ENCODE measurements at regions not wholly inside any gene's neighbourhood (a gene's known extent, or its start where the extent isn't known, plus 50 kb on each side); places are given as distances from the start of the nearest gene placed in this dataset.

DNA sequence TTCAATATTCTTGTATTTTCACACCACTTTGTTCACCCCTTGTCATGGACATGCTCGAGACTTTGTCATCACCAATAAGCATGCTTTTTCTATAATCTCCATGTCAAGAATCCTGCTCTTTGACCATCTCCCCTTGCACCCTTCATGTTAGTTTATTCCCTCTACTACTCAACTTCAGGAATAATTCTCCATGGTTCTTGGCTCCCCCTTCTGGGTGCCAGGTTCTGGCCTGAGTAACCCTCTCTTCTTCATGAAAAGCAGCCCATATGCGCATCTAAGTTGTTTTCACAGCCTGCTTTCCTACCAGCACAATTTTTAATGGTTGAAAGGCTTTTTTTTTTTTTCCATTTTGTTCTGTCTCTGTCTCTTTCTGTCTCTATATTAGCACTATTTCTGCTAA is 160.7 kb downstream of the LEPR start:
- no peaks in the 10 kb centered on the region for H3K36me3 ChIP-seq (replicated peaks)
- DNase-seq = no peak
- TF ChIP-seq, protein P1, sequence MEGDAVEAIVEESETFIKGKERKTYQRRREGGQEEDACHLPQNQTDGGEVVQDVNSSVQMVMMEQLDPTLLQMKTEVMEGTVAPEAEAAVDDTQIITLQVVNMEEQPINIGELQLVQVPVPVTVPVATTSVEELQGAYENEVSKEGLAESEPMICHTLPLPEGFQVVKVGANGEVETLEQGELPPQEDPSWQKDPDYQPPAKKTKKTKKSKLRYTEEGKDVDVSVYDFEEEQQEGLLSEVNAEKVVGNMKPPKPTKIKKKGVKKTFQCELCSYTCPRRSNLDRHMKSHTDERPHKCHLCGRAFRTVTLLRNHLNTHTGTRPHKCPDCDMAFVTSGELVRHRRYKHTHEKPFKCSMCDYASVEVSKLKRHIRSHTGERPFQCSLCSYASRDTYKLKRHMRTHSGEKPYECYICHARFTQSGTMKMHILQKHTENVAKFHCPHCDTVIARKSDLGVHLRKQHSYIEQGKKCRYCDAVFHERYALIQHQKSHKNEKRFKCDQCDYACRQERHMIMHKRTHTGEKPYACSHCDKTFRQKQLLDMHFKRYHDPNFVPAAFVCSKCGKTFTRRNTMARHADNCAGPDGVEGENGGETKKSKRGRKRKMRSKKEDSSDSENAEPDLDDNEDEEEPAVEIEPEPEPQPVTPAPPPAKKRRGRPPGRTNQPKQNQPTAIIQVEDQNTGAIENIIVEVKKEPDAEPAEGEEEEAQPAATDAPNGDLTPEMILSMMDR (IDR thresholded peaks at IDR 0.05; ENCODE audit: low read depth, low read length, missing control alignments) = peak; percentile 52
- H3K27me3 ChIP-seq (replicated peaks) = no peaks in the 10 kb centered on the region
- no peak overlapping the region for H3K27ac ChIP-seq
- H3K4me3 ChIP-seq (ENCODE audit: low read depth, low read length) = no peak overlapping the region
- in situ Hi-C loops (cut with HindIII; ENCODE audit: low pct_ligation_motif_present, low sequenced_read_pairs) = no loop called here

- in situ Hi-C loops (cut with HindIII; ENCODE audit: low pct_ligation_motif_present, low sequenced_read_pairs) = no loop called here
- TF ChIP-seq, protein P1 (IDR thresholded peaks at IDR 0.05; ENCODE audit: low read depth, low read length, missing control alignments) = no peak
- H3K4me3 ChIP-seq (ENCODE audit: low read depth, low read length) = no peak overlapping the region
- no peaks in the 10 kb centered on the region for H3K27me3 ChIP-seq (replicated peaks)
- DNase-seq = no peak
- no peak overlapping the region for H3K27ac ChIP-seq
- H3K36me3 ChIP-seq (replicated peaks) = no peaks in the 10 kb centered on the region
These were observed 163.9 kb downstream of the LEPR start for GRCh38 chr1:65584399-65584798.

GRCh38 chr1:65590279-65590678 is 169.8 kb downstream of the LEPR start:
- H3K27me3 ChIP-seq (replicated peaks) = no peaks in the 10 kb centered on the region
- TF ChIP-seq, protein P1 (IDR thresholded peaks at IDR 0.05; ENCODE audit: low read depth, low read length, missing control alignments) = no peak

GRCh38 chr1:65593516-65593915 is 173.0 kb downstream of the LEPR start:
- in situ Hi-C loops (cut with HindIII; ENCODE audit: low pct_ligation_motif_present, low sequenced_read_pairs) = no loop called here
- Histone ChIP-seq H3K4me3 (ENCODE audit: low read depth, low read length) (no peak overlapping the region), H3K27me3 (replicated peaks) (no peaks in the 10 kb centered on the region), H3K36me3 (replicated peaks) (no peaks in the 10 kb centered on the region), H3K27ac (no peak overlapping the region)
- TF ChIP-seq, protein P1 (IDR thresholded peaks at IDR 0.05; ENCODE audit: low read depth, low read length, missing control alignments) = no peak
- no peak for DNase-seq

More at GRCh38 chr1:65590279-65590678, 169.8 kb downstream of the LEPR start:
- no peak overlapping the region for H3K27ac ChIP-seq
- no peak for DNase-seq
- H3K4me3 ChIP-seq (ENCODE audit: low read depth, low read length) = no peak overlapping the region
- no peaks in the 10 kb centered on the region for H3K36me3 ChIP-seq (replicated peaks)
- in situ Hi-C loops (cut with HindIII; ENCODE audit: low pct_ligation_motif_present, low sequenced_read_pairs) = no loop called here

- TF ChIP-seq, protein P1 (IDR thresholded peaks at IDR 0.05; ENCODE audit: low read depth, low read length, missing control alignments) = no peak
- H3K36me3 ChIP-seq (replicated peaks) = no peaks in the 10 kb centered on the region
- in situ Hi-C loops (cut with HindIII; ENCODE audit: low pct_ligation_motif_present, low sequenced_read_pairs) = no loop called here
These were observed 175.3 kb downstream of the LEPR start for GRCh38 chr1:65595724-65596123.

DNA sequence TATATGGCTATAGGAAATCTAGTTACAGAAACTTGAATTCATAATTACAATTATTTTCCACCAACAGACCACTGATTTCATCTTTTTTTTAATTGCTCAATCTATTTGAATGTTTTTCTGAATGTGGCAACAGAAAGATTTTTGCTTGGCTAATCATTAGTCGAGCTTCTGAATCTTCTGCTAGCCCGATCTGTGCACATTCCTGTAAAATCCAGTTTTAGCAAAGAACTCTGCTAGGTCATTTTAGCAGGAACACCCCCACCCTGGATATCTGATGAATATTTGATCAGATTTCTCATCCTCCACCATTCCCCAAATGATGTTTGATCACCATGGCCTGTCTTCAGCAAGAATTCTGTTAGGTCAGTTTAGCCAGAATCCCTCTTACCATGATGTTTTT is 176.3 kb downstream of the LEPR start:
- Histone ChIP-seq H3K27me3 (replicated peaks) (no peaks in the 10 kb centered on the region), H3K36me3 (replicated peaks) (no peaks in the 10 kb centered on the region), H3K27ac (no peak overlapping the region), H3K4me3 (ENCODE audit: low read depth, low read length) (no peak overlapping the region)
- in situ Hi-C loops (cut with HindIII; ENCODE audit: low pct_ligation_motif_present, low sequenced_read_pairs) = no loop called here
- TF ChIP-seq, protein P1 (IDR thresholded peaks at IDR 0.05; ENCODE audit: low read depth, low read length, missing control alignments) = no peak
- no peak for DNase-seq

More at GRCh38 chr1:65595724-65596123, 175.3 kb downstream of the LEPR start:
- Histone ChIP-seq H3K27ac (no peak overlapping the region), H3K27me3 (replicated peaks) (no peaks in the 10 kb centered on the region), H3K4me3 (ENCODE audit: low read depth, low read length) (no peak overlapping the region)
- DNase-seq = no peak
